H9 (cell line): ENCODE measurements at regions not wholly inside any gene's neighbourhood (a gene's known extent, or its start where the extent isn't known, plus 50 kb on each side); places are given as distances from the start of the nearest gene placed in this dataset.

Experiments
- DNase-seq: peaks from one replicate; pipeline ENCODE4 v3.0.0-alpha.2; 2017
- H2AFZ ChIP-seq: one replicate; pipeline ENCODE4 v1.6.1; 2013; ENCODE audit warnings: mild to moderate bottlenecking, low read length, control low read depth, moderate library complexity
- H2AK5ac ChIP-seq: 2 replicates; pipeline ENCODE4 v1.6.1; 2013; ENCODE audit warnings: low read length, control low read depth, mixed read lengths; ENCODE audit not compliant: insufficient read length
- H2BK120ac ChIP-seq: one replicate; pipeline ENCODE4 v1.6.1; 2013; ENCODE audit warnings: low read depth, mild to moderate bottlenecking, low read length, control low read depth, inconsistent platforms; ENCODE audit not compliant: poor library complexity, severe bottlenecking
- H2BK12ac ChIP-seq: 2 replicates; pipeline ENCODE4 v1.6.1; 2013; ENCODE audit warnings: low read length, control low read depth, mixed read lengths, low read depth; ENCODE audit not compliant: insufficient read length
- H2BK15ac ChIP-seq: 2 replicates; pipeline ENCODE4 v1.6.1; 2013; ENCODE audit warnings: low read depth, low read length, control low read depth
- H2BK20ac ChIP-seq: one replicate; pipeline ENCODE4 v1.6.1; 2013; ENCODE audit warnings: low read depth, mild to moderate bottlenecking, low read length, control low read depth, inconsistent platforms; ENCODE audit not compliant: poor library complexity, severe bottlenecking
- H2BK5ac ChIP-seq: 2 replicates; pipeline ENCODE4 v1.6.1; 2013; ENCODE audit warnings: low read length, control low read depth, mixed read lengths; ENCODE audit not compliant: insufficient read length
- H3K14ac ChIP-seq: 2 replicates; pipeline ENCODE4 v1.6.1; 2013; ENCODE audit warnings: low read length, control low read depth; ENCODE audit not compliant: insufficient read depth
- H3K18ac ChIP-seq: 2 replicates; pipeline ENCODE4 v1.6.1; 2013; ENCODE audit warnings: low read depth, mild to moderate bottlenecking, mixed read lengths, low read length, control low read depth; ENCODE audit not compliant: insufficient read length
- H3K23ac ChIP-seq: 2 replicates; pipeline ENCODE4 v1.6.1; 2013; ENCODE audit warnings: low read length, control low read depth, mixed read lengths, low read depth; ENCODE audit not compliant: insufficient read length
- H3K23me2 ChIP-seq: 2 replicates; pipeline ENCODE4 v1.6.1; 2013; ENCODE audit warnings: low read depth, mild to moderate bottlenecking, mixed read lengths, low read length, control low read depth; ENCODE audit not compliant: insufficient read length, poor library complexity, severe bottlenecking
- H3K27ac ChIP-seq: 2 replicates; pipeline ENCODE4 v1.5.1; 2013; ENCODE audit warnings: low read length, control low read depth, mixed read lengths, low read depth; ENCODE audit not compliant: insufficient read length
- H3K27me3 ChIP-seq: 2 replicates; pipeline ENCODE4 v1.6.1; 2013; ENCODE audit warnings: low read length, control low read depth, inconsistent platforms; ENCODE audit not compliant: insufficient read depth
- H3K4ac ChIP-seq: 2 replicates; pipeline ENCODE4 v1.6.1; 2013; ENCODE audit warnings: low read depth, mild to moderate bottlenecking, control low read depth, inconsistent platforms, low read length, moderate library complexity
- H3K4me1 ChIP-seq: 2 replicates; pipeline ENCODE4 v1.6.1; 2013; ENCODE audit warnings: low read length, control low read depth, inconsistent platforms; ENCODE audit not compliant: insufficient read depth
- H3K4me2 ChIP-seq: 2 replicates; pipeline ENCODE4 v1.6.1; 2013; ENCODE audit warnings: low read length, control low read depth, mixed read lengths; ENCODE audit not compliant: insufficient read length, insufficient read depth
- H3K56ac ChIP-seq: 2 replicates; pipeline ENCODE4 v1.6.1; 2013; ENCODE audit warnings: low read depth, mild to moderate bottlenecking, mixed read lengths, low read length, control low read depth; ENCODE audit not compliant: insufficient read length
- H3K79me1 ChIP-seq: 2 replicates; pipeline ENCODE4 v1.6.1; 2013; ENCODE audit warnings: low read depth, mild to moderate bottlenecking, moderate library complexity, low read length, control low read depth, inconsistent platforms; ENCODE audit not compliant: insufficient read depth, poor library complexity, severe bottlenecking
- H3K79me2 ChIP-seq: 2 replicates; pipeline ENCODE4 v1.6.1; 2013; ENCODE audit warnings: low read length, control low read depth, inconsistent platforms; ENCODE audit not compliant: insufficient read depth
- H3K9ac ChIP-seq: 2 replicates; pipeline ENCODE4 v1.6.1; 2013; ENCODE audit warnings: low read length, control low read depth, mixed read lengths; ENCODE audit not compliant: insufficient read length; ENCODE audit errors: extremely low read depth
- H3K9me3 ChIP-seq: one replicate; pipeline ENCODE4 v1.6.1; 2013; ENCODE audit warnings: low read depth, low read length, inconsistent platforms; ENCODE audit not compliant: control insufficient read depth
- H3T11ph ChIP-seq: one replicate; pipeline ENCODE4 v1.6.1; 2013; ENCODE audit warnings: mild to moderate bottlenecking, low read length, control low read depth, inconsistent platforms
- H4K20me1 ChIP-seq: one replicate; pipeline ENCODE4 v1.6.1; 2013; ENCODE audit not compliant: control insufficient read depth, insufficient read length, insufficient read depth
- H4K5ac ChIP-seq: 2 replicates; pipeline ENCODE4 v1.6.1; 2013; ENCODE audit warnings: low read depth, mild to moderate bottlenecking, mixed read lengths, low read length, control low read depth; ENCODE audit not compliant: insufficient read length
- H4K8ac ChIP-seq: replicated peaks from 2 replicates; pipeline ENCODE4 v1.6.1; 2013; ENCODE audit warnings: low read length, control low read depth, mixed read lengths, low read depth; ENCODE audit not compliant: insufficient read length
- H4K91ac ChIP-seq: 2 replicates; pipeline ENCODE4 v1.6.1; 2013; ENCODE audit warnings: low read depth, mild to moderate bottlenecking, moderate library complexity, mixed read lengths, low read length, control low read depth; ENCODE audit not compliant: insufficient read length
- H3K27ac Mint-ChIP-seq, 3 experiments: 2 replicates in 2 of 3; 3 replicates in 1 of 3; pipeline ENCODE4 v1.8.0; 2020 to 2021; ENCODE audit warnings: mixed read lengths in 3 of 3, mild to moderate bottlenecking in 1 of 3, moderate library complexity in 1 of 3
- H3K27me3 Mint-ChIP-seq: 2 replicates; pipeline ENCODE4 v1.8.0; 2021; ENCODE audit warnings: low read depth, mild to moderate bottlenecking, moderate library complexity, mixed read lengths
- H3K36me3 Mint-ChIP-seq, 3 experiments: 2 replicates in 2 of 3; 3 replicates in 1 of 3; pipeline ENCODE4 v1.8.0; 2020 to 2021; ENCODE audit warnings: low read depth in 3 of 3, mixed read lengths in 3 of 3; ENCODE audit not compliant: insufficient read depth in 1 of 3
- H3K4me1 Mint-ChIP-seq, 2 experiments: 2 replicates each; pipeline ENCODE4 v1.8.0; 2020; ENCODE audit warnings: mixed read lengths in 2 of 2
- H3K4me3 Mint-ChIP-seq, 2 experiments: 2 replicates in 1 of 2; 3 replicates in 1 of 2; pipeline ENCODE4 v1.8.0; 2020 to 2021; ENCODE audit warnings: mild to moderate bottlenecking in 2 of 2, mixed read lengths in 2 of 2, moderate library complexity in 1 of 2
- H3K9me3 Mint-ChIP-seq, 2 experiments: 2 replicates in 1 of 2; 3 replicates in 1 of 2; pipeline ENCODE4 v1.8.0; 2020; ENCODE audit warnings: mild to moderate bottlenecking in 2 of 2, mixed read lengths in 2 of 2, moderate library complexity in 1 of 2
- WGBS: extraction: QIAGEN DNeasy Blood & Tissue Kit; methylation state at CpG from one replicate; pipeline ENCODE4 v1.1.7; 2013; ENCODE audit warnings: missing lambda C conversion rate, low lambda C conversion rate, mixed read lengths; ENCODE audit not compliant: insufficient read length; ENCODE audit errors: extremely low coverage; 5-methylcytosine and 5-hydroxymethylcytosine counted together
- TF ChIP-seq, protein P1 (sequence below): fragments of 200-600 bp; sonication (generic); conservative IDR thresholded peaks from 3 replicates; pipeline ENCODE4 v1.8.0; 2021; ENCODE audit warnings: antibody characterized with exemption, mild to moderate bottlenecking

GRCh38 chr3:182632077-182632393 is 161.3 kb upstream of the ATP11B start:
- H3K14ac ChIP-seq: no peak overlapping the region
- no peak overlapping the region for H2BK12ac ChIP-seq
- no peak overlapping the region for H2BK15ac ChIP-seq
- no peak for DNase-seq
- H3K27me3 Mint-ChIP-seq: no peaks in the 10 kb centered on the region; the same call in 1 of the 2 replicates
- H3K27ac ChIP-seq: no peak overlapping the region
- H3K79me1 ChIP-seq: no peaks in the 10 kb centered on the region
- H3K4ac ChIP-seq: no peak overlapping the region
- H2BK120ac ChIP-seq: no peak overlapping the region
- TF ChIP-seq, protein P1, sequence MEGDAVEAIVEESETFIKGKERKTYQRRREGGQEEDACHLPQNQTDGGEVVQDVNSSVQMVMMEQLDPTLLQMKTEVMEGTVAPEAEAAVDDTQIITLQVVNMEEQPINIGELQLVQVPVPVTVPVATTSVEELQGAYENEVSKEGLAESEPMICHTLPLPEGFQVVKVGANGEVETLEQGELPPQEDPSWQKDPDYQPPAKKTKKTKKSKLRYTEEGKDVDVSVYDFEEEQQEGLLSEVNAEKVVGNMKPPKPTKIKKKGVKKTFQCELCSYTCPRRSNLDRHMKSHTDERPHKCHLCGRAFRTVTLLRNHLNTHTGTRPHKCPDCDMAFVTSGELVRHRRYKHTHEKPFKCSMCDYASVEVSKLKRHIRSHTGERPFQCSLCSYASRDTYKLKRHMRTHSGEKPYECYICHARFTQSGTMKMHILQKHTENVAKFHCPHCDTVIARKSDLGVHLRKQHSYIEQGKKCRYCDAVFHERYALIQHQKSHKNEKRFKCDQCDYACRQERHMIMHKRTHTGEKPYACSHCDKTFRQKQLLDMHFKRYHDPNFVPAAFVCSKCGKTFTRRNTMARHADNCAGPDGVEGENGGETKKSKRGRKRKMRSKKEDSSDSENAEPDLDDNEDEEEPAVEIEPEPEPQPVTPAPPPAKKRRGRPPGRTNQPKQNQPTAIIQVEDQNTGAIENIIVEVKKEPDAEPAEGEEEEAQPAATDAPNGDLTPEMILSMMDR: no peak
- H3K9ac ChIP-seq: no peak overlapping the region
- H4K91ac ChIP-seq: no peak overlapping the region
- H4K8ac ChIP-seq: no peak overlapping the region
- no peak overlapping the region for H3K27ac Mint-ChIP-seq
- H2AK5ac ChIP-seq: no peak overlapping the region
- no peak overlapping the region for H4K5ac ChIP-seq
- no peak overlapping the region for H2AFZ ChIP-seq
- no peak overlapping the region for H2BK5ac ChIP-seq
- no peak overlapping the region for H3K56ac ChIP-seq
- H2BK20ac ChIP-seq: no peak overlapping the region
- no peaks in the 10 kb centered on the region for H3K9me3 ChIP-seq
- no peak overlapping the region for H3K4me3 Mint-ChIP-seq
- WGBS: no CpG with 5 or more reads among the region's 4 CpGs
- H3K4me1 ChIP-seq: no peaks in the 10 kb centered on the region
- no peaks in the 10 kb centered on the region for H3K79me2 ChIP-seq
- no peaks in the 10 kb centered on the region for H4K20me1 ChIP-seq
- H3T11ph ChIP-seq: no peak overlapping the region
- H3K23ac ChIP-seq: no peak overlapping the region
- H3K4me1 Mint-ChIP-seq: peaks cover 2 to 8% of the 10 kb centered on the region in 2 experiments; a peak in 2 of 4 replicates
- no peak overlapping the region for H3K4me2 ChIP-seq
- H3K9me3 Mint-ChIP-seq: no peaks in the 10 kb centered on the region
- H3K27me3 ChIP-seq: no peaks in the 10 kb centered on the region
- no peak overlapping the region for H3K18ac ChIP-seq
- no peaks in the 10 kb centered on the region for H3K23me2 ChIP-seq
- H3K36me3 Mint-ChIP-seq: no peaks in the 10 kb centered on the region
